Effector CD4-positive, alpha-beta T cell (primary cell): ENCODE measurements at regions not wholly inside any gene's neighbourhood (a gene's known extent, or its start where the extent isn't known, plus 50 kb on each side); places are given as distances from the start of the nearest gene placed in this dataset.
"Not testable (repeated sequence)": the region's sequence is repeated elsewhere in the genome, so short reads cannot be mapped to it uniquely, and the experiment has no call there.

Experiments used
- DNase-seq: peaks from one replicate; pipeline ENCODE4 v3.0.0-alpha.2; 2020

- no peak for DNase-seq
Observed at GRCh38 chr5:159504106-159504856, 174.0 kb upstream of the IL12B start.

GRCh38 chr5:159504857-159505304 lies 174.6 kb upstream of the IL12B start:
- no peak for DNase-seq

- DNase-seq, result no peak
Observed at GRCh38 chr5:159507055-159507454, 176.8 kb upstream of the IL12B start.

- DNase-seq, result no peak
Observed at GRCh38 chr5:159507661-159508060, 177.4 kb upstream of the IL12B start.

GRCh38 chr5:159508344-159508743 lies 178.1 kb upstream of the IL12B start:
- DNase-seq, result no peak

GRCh38 chr5:159509002-159509660 lies 178.8 kb upstream of the IL12B start:
- no peak for DNase-seq

- no peak for DNase-seq
Observed at GRCh38 chr5:159510282-159510681, 180.0 kb upstream of the IL12B start.

- no peak for DNase-seq
Observed at GRCh38 chr5:159511570-159511969, 181.3 kb upstream of the IL12B start.

GRCh38 chr5:159512064-159512463 lies 181.8 kb upstream of the IL12B start:
- no peak for DNase-seq

GRCh38 chr5:159514229-159514810 lies 184.0 kb upstream of the IL12B start:
- no peak for DNase-seq

- DNase-seq, result no peak
Observed at GRCh38 chr5:159515197-159515596, 184.9 kb upstream of the IL12B start.

- DNase-seq, result peak; percentile 39
Observed at GRCh38 chr5:159515909-159516415, 185.7 kb upstream of the IL12B start.

- DNase-seq, result no peak
Observed at GRCh38 chr5:159518371-159518770, 188.1 kb upstream of the IL12B start.

GRCh38 chr5:159519365-159519764 lies 189.1 kb upstream of the IL12B start:
- no peak for DNase-seq

- DNase-seq, result no peak
Observed at GRCh38 chr5:159522841-159523240, 192.6 kb upstream of the IL12B start.

GRCh38 chr5:159524279-159524678 lies 194.0 kb upstream of the IL12B start:
- not testable (repeated sequence) for DNase-seq

- DNase-seq, result no peak
Observed at GRCh38 chr5:159525117-159525516, 194.8 kb upstream of the IL12B start.

GRCh38 chr5:159527546-159528254 lies 197.4 kb upstream of the IL12B start:
- no peak for DNase-seq

- no peak for DNase-seq
Observed at GRCh38 chr5:159531554-159532105, 201.3 kb upstream of the IL12B start.

GRCh38 chr5:159533197-159533596 lies 202.9 kb upstream of the IL12B start:
- no peak for DNase-seq

GRCh38 chr5:159536166-159536565 lies 205.9 kb upstream of the IL12B start:
- no peak for DNase-seq

- DNase-seq, result no peak
Observed at GRCh38 chr5:159536646-159537045, 206.4 kb upstream of the IL12B start.

GRCh38 chr5:159539678-159540077 lies 209.4 kb upstream of the IL12B start:
- no peak for DNase-seq
